ENCODE measurements at regions not wholly inside any gene's neighbourhood (a gene's known extent, or its start where the extent isn't known, plus 50 kb on each side); places are given as distances from the start of the nearest gene placed in this dataset.

DNA sequence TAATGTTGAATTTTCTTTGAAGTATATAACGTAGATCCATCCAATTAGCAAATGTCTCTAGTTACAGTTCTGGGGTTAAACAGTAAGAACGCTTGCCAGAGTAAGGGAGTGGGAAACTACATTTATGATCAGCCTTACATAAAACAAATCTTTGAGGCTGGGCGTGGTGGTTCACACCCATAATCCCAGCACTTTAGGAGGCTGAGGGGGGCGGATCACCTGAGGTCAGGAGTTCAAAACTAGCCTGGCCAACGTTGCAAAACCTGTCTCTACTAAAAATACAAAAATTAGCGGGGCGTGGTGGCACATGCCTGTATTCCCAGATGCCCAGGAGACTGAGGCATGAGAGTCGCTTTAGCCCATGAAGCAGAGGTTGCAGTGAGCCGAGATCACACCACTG lies 50.1 kb upstream of the GATM start:
- H3K27me3 ChIP-seq (ENCODE audit: control insufficient read depth in 3 of 3, insufficient read depth in 3 of 3, low read length in 3 of 3) = no peaks in the 10 kb centered on the region
- FAIRE-seq (no peak), DNase-seq (peak in 1 of 2 donors; percentile 57)
- H3K4me1 ChIP-seq (ENCODE audit: control insufficient read depth in 3 of 3, insufficient read depth in 2 of 3, low read depth in 1 of 3, low read length in 2 of 3) = peaks cover 0 to 5% (median 2%) of the 10 kb centered on the region in 3 donors
- no peak overlapping the region for H3K27ac ChIP-seq (ENCODE audit: low read depth in 1 of 3, low read length in 2 of 3)
- no peak overlapping the region for H3K4me3 ChIP-seq (ENCODE audit: low read depth in 1 of 3, low read length in 3 of 3)
- 20 to 64% (median 43%) methylated on average over 9 of the region's 9 CpGs for WGBS, 3 donors
- H3K36me3 ChIP-seq (ENCODE audit: control insufficient read depth in 3 of 3, insufficient read depth in 2 of 3, low read depth in 1 of 3, low read length in 3 of 3) = peaks cover 0 to 4% (median 0%) of the 10 kb centered on the region in 3 donors
- no peaks in the 10 kb centered on the region for H3K9me3 ChIP-seq (ENCODE audit: control insufficient read depth in 2 of 2, insufficient read depth in 1 of 2, low read depth in 1 of 2, low read length in 1 of 2)

All from small intestine (tissue), 7 donors.